Psoas muscle (tissue), 7 donors: ENCODE measurements at regions not wholly inside any gene's neighbourhood (a gene's known extent, or its start where the extent isn't known, plus 50 kb on each side); places are given as distances from the start of the nearest gene placed in this dataset.

Source experiments
- ATAC-seq, 4 donors: fragments of 200-7000 bp; cut with Tn5 transposase; one replicate each; pipeline ENCODE4 v1.9.1; 2020; ENCODE audit warnings: moderate library complexity in 3 of 4, mild to moderate bottlenecking in 2 of 4
- DNase-seq, 2 donors: peaks; one replicate each; pipeline ENCODE4 v3.0.0-alpha.2; 2020
- H3K27ac ChIP-seq: fragments of 200-600 bp; one replicate; pipeline ENCODE4 v1.8.0; 2022
- H3K27me3 ChIP-seq, 3 donors: fragments of 200-600 bp in 1 of 3; one replicate each; pipeline versions ENCODE4 v1.6.1 to v1.8.0; 2013 to 2022; ENCODE audit warnings: low read length in 2 of 3, mild to moderate bottlenecking in 2 of 3, moderate library complexity in 1 of 3; ENCODE audit not compliant: insufficient read depth in 3 of 3
- H3K36me3 ChIP-seq, 2 donors: fragments of 200-600 bp in 1 of 2; one replicate each; pipeline versions ENCODE4 v1.6.1 to v1.8.0; 2013 to 2022; ENCODE audit warnings: low read depth in 1 of 2, mild to moderate bottlenecking in 1 of 2, moderate library complexity in 1 of 2; ENCODE audit not compliant: insufficient read depth in 1 of 2
- H3K4me1 ChIP-seq: fragments of 200-600 bp; one replicate; pipeline ENCODE4 v1.8.0; 2022
- H3K4me3 ChIP-seq: fragments of 200-600 bp; one replicate; pipeline ENCODE4 v1.8.0; 2022; ENCODE audit warnings: mild to moderate bottlenecking
- H3K9me3 ChIP-seq: fragments of 200-600 bp; one replicate; pipeline ENCODE4 v1.8.0; 2022
- CTCF ChIP-seq: fragments of 200-600 bp; IDR thresholded peaks from one replicate; pipeline ENCODE4 v1.8.0; 2022; ENCODE audit warnings: antibody characterized with exemption
- WGBS, 3 donors: extraction: QIAGEN DNeasy Blood & Tissue Kit; methylation state at CpG; one replicate each; pipeline versions ENCODE4 v1.1.6 to v1.1.7; 2013; 5-methylcytosine and 5-hydroxymethylcytosine counted together
- intact Hi-C, 2 donors: fragments of 100-400 bp; cut with DNase I; formaldehyde crosslinking; loops; one replicate each; pipeline versions ENCODE4 v1.11.0 to v1.14.2; 2022
- donor health status: healthy with polysubstance abuse.
- donor health status: DM: no; HTN: no; CAD: no; lungs with moderate emphysema.
- donor health status: Bipolar disorder and iron deficiency.
- donor health status: healthy.
- donor health status: DM: yes; HTN: yes; CAD: no.
- donor health status: DM: no; HTN: no; CAD: no.
- donor health status: DM: yes; HTN: yes; CAD: no.

- Histone ChIP-seq H3K36me3 (no peaks in the 10 kb centered on the region), H3K27me3 (no peaks in the 10 kb centered on the region), H3K27ac (no peak overlapping the region), H3K4me3 (no peak overlapping the region), H3K4me1 (no peaks in the 10 kb centered on the region), H3K9me3 (peaks cover 4% of the 10 kb centered on the region)
- WGBS, 3 donors: 86 to 91% (median 91%) methylated on average over 2 of the region's 2 CpGs
- intact Hi-C loops: no loop called here
- TF ChIP-seq CTCF: no peak
- no peak for ATAC-seq
- no peak for DNase-seq
Measured at GRCh38 chr3:82011336-82011735, 249.9 kb upstream of the GBE1 start.

GRCh38 chr3:82005266-82005665 lies 243.8 kb upstream of the GBE1 start:
- no peak overlapping the region for H3K4me3 ChIP-seq
- no peak overlapping the region for H3K27ac ChIP-seq
- WGBS, 3 donors: 86 to 96% (median 90%) methylated on average over 3 of the region's 3 CpGs
- ATAC-seq: no peak
- intact Hi-C loops: no loop called here
- peaks cover 5% of the 10 kb centered on the region for H3K4me1 ChIP-seq
- no peak for DNase-seq
- peaks cover 4% of the 10 kb centered on the region for H3K9me3 ChIP-seq
- no peak for TF ChIP-seq CTCF
- no peaks in the 10 kb centered on the region for H3K36me3 ChIP-seq
- no peaks in the 10 kb centered on the region for H3K27me3 ChIP-seq

- no peaks in the 10 kb centered on the region for H3K27me3 ChIP-seq
- WGBS, 3 donors: 20 to 42% (median 22%) methylated on average over 2 of the region's 2 CpGs
Measured at GRCh38 chr3:82004266-82004665, 242.8 kb upstream of the GBE1 start.

GRCh38 chr3:82002986-82003642 lies 241.7 kb upstream of the GBE1 start:
- no peak overlapping the region for H3K4me3 ChIP-seq
- ATAC-seq (no peak), DNase-seq (no peak)
- no peak for TF ChIP-seq CTCF
- no peaks in the 10 kb centered on the region for H3K36me3 ChIP-seq
- H3K4me1 ChIP-seq: peaks cover 9% of the 10 kb centered on the region
- intact Hi-C loops: no loop called here
- no peak overlapping the region for H3K27ac ChIP-seq
- H3K27me3 ChIP-seq: no peaks in the 10 kb centered on the region
- peaks cover 4% of the 10 kb centered on the region for H3K9me3 ChIP-seq
- WGBS, 3 donors: 70 to 79% (median 78%) methylated on average over 2 of the region's 2 CpGs

More at GRCh38 chr3:82004266-82004665, 242.8 kb upstream of the GBE1 start:
- Histone ChIP-seq H3K27ac (no peak overlapping the region), H3K9me3 (peaks cover 4% of the 10 kb centered on the region), H3K36me3 (no peaks in the 10 kb centered on the region), H3K4me1 (peaks cover 5% of the 10 kb centered on the region), H3K4me3 (no peak overlapping the region)
- intact Hi-C loops: no loop called here
- ATAC-seq (no peak), DNase-seq (no peak)
- no peak for TF ChIP-seq CTCF

GRCh38 chr3:82002491-82002890 lies 241.0 kb upstream of the GBE1 start:
- TF ChIP-seq CTCF: no peak
- intact Hi-C loops: no loop called here
- no peaks in the 10 kb centered on the region for H3K36me3 ChIP-seq
- no peak overlapping the region for H3K27ac ChIP-seq
- H3K4me3 ChIP-seq: no peak overlapping the region
- H3K27me3 ChIP-seq: no peaks in the 10 kb centered on the region
- peaks cover 3% of the 10 kb centered on the region for H3K9me3 ChIP-seq
- no peak for ATAC-seq
- WGBS, 3 donors: 52 to 68% (median 65%) methylated on average over 2 of the region's 2 CpGs
- DNase-seq: no peak
- peaks cover 12% of the 10 kb centered on the region for H3K4me1 ChIP-seq
